DOHH2 (cell line): ENCODE measurements at regions not wholly inside any gene's neighbourhood (a gene's known extent, or its start where the extent isn't known, plus 50 kb on each side); places are given as distances from the start of the nearest gene placed in this dataset.

Source experiments
- EZH2phosphoT487 ChIP-seq: fragments of 200-600 bp; sonication (generic); IDR thresholded peaks from 2 replicates; pipeline ENCODE4 v1.6.1; 2017; ENCODE audit warnings: borderline replicate concordance, mild to moderate bottlenecking, antibody characterized with exemption, low read length, moderate library complexity, mixed read lengths
- TF ChIP-seq, protein P1 (sequence below): fragments of 200-600 bp; sonication (generic); IDR thresholded peaks from one replicate; pipeline ENCODE4 v1.5.1; 2014; ENCODE audit warnings: antibody characterized with exemption, mild to moderate bottlenecking, low read depth, low read length; ENCODE audit not compliant: poor library complexity, severe bottlenecking

DNA sequence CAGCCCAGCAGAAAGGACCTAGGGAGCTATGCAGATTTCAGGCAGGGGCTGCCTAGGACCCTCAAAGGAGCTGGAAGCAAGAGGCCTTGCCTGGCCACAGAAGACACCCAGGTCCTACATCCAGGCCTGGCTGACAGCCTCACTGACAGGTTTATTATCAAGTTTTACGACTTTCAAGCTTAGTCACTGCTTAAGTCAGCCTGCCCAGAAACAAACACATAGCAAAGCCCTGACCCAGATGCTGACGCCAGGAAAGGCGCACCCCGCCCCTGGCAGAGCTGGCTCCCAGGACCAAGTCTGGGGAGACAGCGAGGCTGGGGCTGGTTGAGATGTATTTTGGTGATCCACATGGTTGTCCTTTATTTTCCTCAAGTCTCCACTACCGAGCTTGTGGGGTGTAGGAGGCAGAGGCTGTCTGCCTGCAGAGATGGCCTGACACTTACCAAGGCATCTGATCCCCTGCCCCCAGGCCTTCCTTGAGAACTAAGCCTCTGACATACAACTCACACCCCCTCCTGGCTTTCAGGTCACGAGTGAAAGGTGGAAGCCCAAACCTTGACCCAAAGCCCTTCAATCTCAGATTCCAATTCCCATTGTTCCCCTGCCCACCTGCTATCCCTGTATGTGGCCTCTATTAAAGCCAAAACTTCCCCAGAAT is 80.7 kb upstream of the EMX2 start:
- TF ChIP-seq, protein P1, sequence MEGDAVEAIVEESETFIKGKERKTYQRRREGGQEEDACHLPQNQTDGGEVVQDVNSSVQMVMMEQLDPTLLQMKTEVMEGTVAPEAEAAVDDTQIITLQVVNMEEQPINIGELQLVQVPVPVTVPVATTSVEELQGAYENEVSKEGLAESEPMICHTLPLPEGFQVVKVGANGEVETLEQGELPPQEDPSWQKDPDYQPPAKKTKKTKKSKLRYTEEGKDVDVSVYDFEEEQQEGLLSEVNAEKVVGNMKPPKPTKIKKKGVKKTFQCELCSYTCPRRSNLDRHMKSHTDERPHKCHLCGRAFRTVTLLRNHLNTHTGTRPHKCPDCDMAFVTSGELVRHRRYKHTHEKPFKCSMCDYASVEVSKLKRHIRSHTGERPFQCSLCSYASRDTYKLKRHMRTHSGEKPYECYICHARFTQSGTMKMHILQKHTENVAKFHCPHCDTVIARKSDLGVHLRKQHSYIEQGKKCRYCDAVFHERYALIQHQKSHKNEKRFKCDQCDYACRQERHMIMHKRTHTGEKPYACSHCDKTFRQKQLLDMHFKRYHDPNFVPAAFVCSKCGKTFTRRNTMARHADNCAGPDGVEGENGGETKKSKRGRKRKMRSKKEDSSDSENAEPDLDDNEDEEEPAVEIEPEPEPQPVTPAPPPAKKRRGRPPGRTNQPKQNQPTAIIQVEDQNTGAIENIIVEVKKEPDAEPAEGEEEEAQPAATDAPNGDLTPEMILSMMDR: no peak
- TF ChIP-seq EZH2phosphoT487: no peak
